Gastrocnemius medialis (tissue), 4 donors: ENCODE measurements at regions not wholly inside any gene's neighbourhood (a gene's known extent, or its start where the extent isn't known, plus 50 kb on each side); places are given as distances from the start of the nearest gene placed in this dataset.
"Not testable (repeated sequence)": the region's sequence is repeated elsewhere in the genome, so short reads cannot be mapped to it uniquely, and the experiment has no call there.

Experiments used
- ATAC-seq, 2 donors: fragments of 150-250 bp; one replicate each; pipeline ENCODE4 v1.9.1; 2016
- DNase-seq, 2 donors: peaks; one replicate each; pipeline ENCODE4 v3.0.0-alpha.2; 2019
- H3K27ac ChIP-seq, 4 donors: fragments of 200-600 bp; sonication (generic); 1 replicate in 1 of 4; 2 replicates in 3 of 4; pipeline ENCODE4 v1.5.1; 2016 to 2018; ENCODE audit warnings: mild to moderate bottlenecking in 2 of 4, moderate library complexity in 1 of 4
- H3K27me3 ChIP-seq, 3 donors: fragments of 200-600 bp; sonication (generic) in 2 of 3; 1 replicate in 1 of 3; 2 replicates in 2 of 3; pipeline versions ENCODE4 v1.5.1 to v1.6.0; 2016 to 2019; ENCODE audit warnings: mild to moderate bottlenecking in 1 of 3, moderate library complexity in 1 of 3
- H3K36me3 ChIP-seq, 2 donors: fragments of 200-600 bp; sonication (generic) in 1 of 2; one replicate each; pipeline ENCODE4 v1.5.1; 2017 to 2018
- H3K4me1 ChIP-seq, 2 donors: fragments of 200-600 bp; sonication (generic) in 1 of 2; one replicate each; pipeline ENCODE4 v1.5.1; 2016 to 2017; ENCODE audit warnings: mild to moderate bottlenecking in 2 of 2
- H3K4me3 ChIP-seq, 4 donors: fragments of 200-600 bp; sonication (generic) in 3 of 4; 1 replicate in 1 of 4; 2 replicates in 3 of 4; pipeline ENCODE4 v1.5.1; 2016 to 2019; ENCODE audit warnings: mild to moderate bottlenecking in 2 of 4
- H3K9me3 ChIP-seq, 3 donors: fragments of 200-600 bp; sonication (generic) in 2 of 3; 1 replicate in 1 of 3; 2 replicates in 2 of 3; pipeline ENCODE4 v1.5.1; 2016 to 2019
- POLR2A ChIP-seq, 2 donors: fragments of 450-650 bp; IDR thresholded peaks; one replicate each; pipeline ENCODE4 v1.6.1; 2017; ENCODE audit warnings: antibody characterized with exemption in 2 of 2, mild to moderate bottlenecking in 2 of 2, moderate library complexity in 2 of 2
- in situ Hi-C, 4 donors: fragments of 200-750 bp; cut with MboI; loops; one replicate each; pipeline versions ENCODE4 v1.15.0 to v1.8.0; 2017; ENCODE audit warnings: low sequenced_read_pairs in 4 of 4
- intact Hi-C: fragments of 100-400 bp; cut with DNase I; formaldehyde crosslinking; loops from one replicate; pipeline ENCODE4 v1.15.1; 2023; ENCODE audit warnings: low total_unique reads
- TF ChIP-seq, protein P1 (sequence below), 5 experiments: fragments of 450-650 bp in 3 of 5; fragments of 200-600 bp in 2 of 5; sonication (generic) in 2 of 5; IDR thresholded peaks in 4 of 5; conservative IDR thresholded peaks in 1 of 5; 1 replicate in 4 of 5; 2 replicates in 1 of 5; pipeline ENCODE4 v1.5.1; 2016 to 2019; ENCODE audit warnings: antibody characterized with exemption in 5 of 5, mild to moderate bottlenecking in 3 of 5, moderate library complexity in 3 of 5

GRCh38 chr1:14280909-14281308, 317.6 kb upstream of the KAZN start:
- intact Hi-C loops (no loop called here), in situ Hi-C loops (no loop called here)
- ATAC-seq (no peak), DNase-seq (no peak)
- Histone ChIP-seq H3K27me3 (no peaks in the 10 kb centered on the region), H3K36me3 (no peaks in the 10 kb centered on the region), H3K9me3 (no peaks in the 10 kb centered on the region), H3K4me3 (no peak overlapping the region), H3K4me1 (no peaks in the 10 kb centered on the region), H3K27ac (no peak overlapping the region)
- TF ChIP-seq POLR2A (IDR thresholded peaks at IDR 0.05), result no peak
- TF ChIP-seq, protein P1, sequence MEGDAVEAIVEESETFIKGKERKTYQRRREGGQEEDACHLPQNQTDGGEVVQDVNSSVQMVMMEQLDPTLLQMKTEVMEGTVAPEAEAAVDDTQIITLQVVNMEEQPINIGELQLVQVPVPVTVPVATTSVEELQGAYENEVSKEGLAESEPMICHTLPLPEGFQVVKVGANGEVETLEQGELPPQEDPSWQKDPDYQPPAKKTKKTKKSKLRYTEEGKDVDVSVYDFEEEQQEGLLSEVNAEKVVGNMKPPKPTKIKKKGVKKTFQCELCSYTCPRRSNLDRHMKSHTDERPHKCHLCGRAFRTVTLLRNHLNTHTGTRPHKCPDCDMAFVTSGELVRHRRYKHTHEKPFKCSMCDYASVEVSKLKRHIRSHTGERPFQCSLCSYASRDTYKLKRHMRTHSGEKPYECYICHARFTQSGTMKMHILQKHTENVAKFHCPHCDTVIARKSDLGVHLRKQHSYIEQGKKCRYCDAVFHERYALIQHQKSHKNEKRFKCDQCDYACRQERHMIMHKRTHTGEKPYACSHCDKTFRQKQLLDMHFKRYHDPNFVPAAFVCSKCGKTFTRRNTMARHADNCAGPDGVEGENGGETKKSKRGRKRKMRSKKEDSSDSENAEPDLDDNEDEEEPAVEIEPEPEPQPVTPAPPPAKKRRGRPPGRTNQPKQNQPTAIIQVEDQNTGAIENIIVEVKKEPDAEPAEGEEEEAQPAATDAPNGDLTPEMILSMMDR (IDR thresholded peaks at IDR 0.05 in 4 of 5, conservative IDR thresholded peaks at IDR 0.05 in 1 of 5), result no peak

- ATAC-seq (no peak), DNase-seq (no peak)
- Histone ChIP-seq H3K36me3 (no peaks in the 10 kb centered on the region), H3K27me3 (no peaks in the 10 kb centered on the region), H3K9me3 (no peaks in the 10 kb centered on the region), H3K27ac (no peak overlapping the region), H3K4me1 (no peaks in the 10 kb centered on the region), H3K4me3 (no peak overlapping the region)
- in situ Hi-C loops, result no loop called here
- TF ChIP-seq POLR2A (IDR thresholded peaks at IDR 0.05), result no peak
- TF ChIP-seq, protein P1 (IDR thresholded peaks at IDR 0.05 in 4 of 5, conservative IDR thresholded peaks at IDR 0.05 in 1 of 5), result no peak
- intact Hi-C loops, result no loop called here
Measured at GRCh38 chr1:14281412-14281811, 317.1 kb upstream of the KAZN start.

- Histone ChIP-seq H3K36me3 (no peaks in the 10 kb centered on the region), H3K27ac (no peak overlapping the region), H3K9me3 (no peaks in the 10 kb centered on the region), H3K27me3 (no peaks in the 10 kb centered on the region), H3K4me1 (no peaks in the 10 kb centered on the region), H3K4me3 (no peak overlapping the region)
- no peak for ATAC-seq
- TF ChIP-seq POLR2A (IDR thresholded peaks at IDR 0.05), result no peak
- TF ChIP-seq, protein P1 (IDR thresholded peaks at IDR 0.05 in 4 of 5, conservative IDR thresholded peaks at IDR 0.05 in 1 of 5), result no peak
- intact Hi-C loops (no loop called here), in situ Hi-C loops (no loop called here)
- no peak for DNase-seq
Measured at GRCh38 chr1:14282707-14283106, 315.8 kb upstream of the KAZN start.

- TF ChIP-seq, protein P1 (IDR thresholded peaks at IDR 0.05 in 4 of 5, conservative IDR thresholded peaks at IDR 0.05 in 1 of 5), result no peak
- no peak for TF ChIP-seq POLR2A (IDR thresholded peaks at IDR 0.05)
- Histone ChIP-seq H3K4me1 (no peaks in the 10 kb centered on the region), H3K27me3 (no peaks in the 10 kb centered on the region), H3K27ac (no peak overlapping the region), H3K36me3 (no peaks in the 10 kb centered on the region), H3K9me3 (no peaks in the 10 kb centered on the region), H3K4me3 (no peak overlapping the region)
- no peak for ATAC-seq
- in situ Hi-C loops (no loop called here), intact Hi-C loops (no loop called here)
- no peak for DNase-seq
Measured at GRCh38 chr1:14285238-14285637, 313.2 kb upstream of the KAZN start.

DNA sequence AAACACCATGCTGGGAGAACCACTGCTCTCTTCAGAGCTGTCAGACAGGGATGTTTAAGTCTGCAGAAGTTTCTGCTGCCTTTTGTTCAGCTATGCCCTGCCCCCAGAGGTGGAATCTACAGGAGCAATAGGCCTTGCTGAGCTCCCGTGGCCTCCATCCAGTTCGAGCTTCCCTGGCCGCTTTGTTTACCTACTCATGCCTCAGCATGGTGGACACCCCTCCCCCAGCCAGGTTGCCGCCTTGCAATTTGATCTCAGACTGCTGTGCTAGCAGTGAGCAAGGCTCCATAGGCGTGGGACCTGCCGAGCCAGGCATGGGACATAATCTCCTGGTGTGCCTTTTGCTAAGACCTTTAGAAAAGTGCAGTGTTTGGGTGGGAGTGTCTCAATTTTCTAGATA, 307.3 kb upstream of the KAZN start:
- H3K27ac ChIP-seq, H3K4me3 ChIP-seq, ATAC-seq, in situ Hi-C loops, intact Hi-C loops, H3K36me3 ChIP-seq, H3K9me3 ChIP-seq, DNase-seq, H3K27me3 ChIP-seq, H3K4me1 ChIP-seq: not testable (repeated sequence)
